GM19467 (cell line): ENCODE measurements at regions not wholly inside any gene's neighbourhood (a gene's known extent, or its start where the extent isn't known, plus 50 kb on each side); places are given as distances from the start of the nearest gene placed in this dataset.

ENCODE experiments used
- ATAC-seq: cut with Tn5 transposase; IDR thresholded peaks from one replicate; pipeline ENCODE4 v1.9.1; 2021; ENCODE audit warnings: mild to moderate bottlenecking, moderate library complexity; ENCODE audit not compliant: unreplicated experiment

- no peak for ATAC-seq
These were observed 148.0 kb upstream of the SPTLC3 start for GRCh38 chr20:12860619-12861247.

GRCh38 chr20:12869669-12870068 is 139.1 kb upstream of the SPTLC3 start:
- ATAC-seq: no peak

- ATAC-seq: no peak
These were observed 138.2 kb upstream of the SPTLC3 start for GRCh38 chr20:12870588-12870987.

- no peak for ATAC-seq
These were observed 133.8 kb upstream of the SPTLC3 start for GRCh38 chr20:12874933-12875332.

GRCh38 chr20:12875510-12875909 is 133.3 kb upstream of the SPTLC3 start:
- no peak for ATAC-seq

- no peak for ATAC-seq
These were observed 125.8 kb upstream of the SPTLC3 start for GRCh38 chr20:12882832-12883506.

GRCh38 chr20:12883507-12883885 is 125.3 kb upstream of the SPTLC3 start:
- no peak for ATAC-seq

GRCh38 chr20:12886618-12887363 is 122.0 kb upstream of the SPTLC3 start:
- ATAC-seq: no peak

- ATAC-seq: no peak
These were observed 117.1 kb upstream of the SPTLC3 start for GRCh38 chr20:12891643-12892042.

- no peak for ATAC-seq
These were observed 115.8 kb upstream of the SPTLC3 start for GRCh38 chr20:12893019-12893418.

GRCh38 chr20:12893653-12894052 is 115.1 kb upstream of the SPTLC3 start:
- ATAC-seq: no peak

- ATAC-seq: no peak
These were observed 114.7 kb upstream of the SPTLC3 start for GRCh38 chr20:12894089-12894488.

GRCh38 chr20:12896180-12896579 is 112.6 kb upstream of the SPTLC3 start:
- ATAC-seq: no peak

- ATAC-seq: no peak
These were observed 105.8 kb upstream of the SPTLC3 start for GRCh38 chr20:12902992-12903391.

GRCh38 chr20:12906361-12906760 is 102.4 kb upstream of the SPTLC3 start:
- no peak for ATAC-seq

GRCh38 chr20:12911372-12911771 is 97.4 kb upstream of the SPTLC3 start:
- ATAC-seq: no peak

GRCh38 chr20:12913781-12914443 is 94.9 kb upstream of the SPTLC3 start:
- no peak for ATAC-seq

GRCh38 chr20:12914804-12915203 is 94.0 kb upstream of the SPTLC3 start:
- ATAC-seq: no peak

- no peak for ATAC-seq
These were observed 92.1 kb upstream of the SPTLC3 start for GRCh38 chr20:12916699-12917098.

GRCh38 chr20:12924126-12924525 is 84.6 kb upstream of the SPTLC3 start:
- no peak for ATAC-seq

GRCh38 chr20:12925210-12925755 is 83.5 kb upstream of the SPTLC3 start:
- ATAC-seq: peak; percentile 96
